Panc1 (cell line): ENCODE measurements at regions not wholly inside any gene's neighbourhood (a gene's known extent, or its start where the extent isn't known, plus 50 kb on each side); places are given as distances from the start of the nearest gene placed in this dataset.

Source experiments
- ATAC-seq: fragments of 200-7000 bp; cut with Tn5 transposase; 2 replicates; pipeline ENCODE4 v1.9.1; 2020; ENCODE audit warnings: mild to moderate bottlenecking, moderate library complexity
- BruUV-seq: library from RNA; stranded (reverse); fragments of 400-500 nt; replicated peaks from 2 replicates; lab custom pipeline; 2021; lab: Mats Ljungman, UMichigan
- CTCF ChIA-PET: fragments of 300-600 bp; sonication (Branson Sonifier 250); formaldehyde crosslinking; loops from one replicate; lab custom pipeline; 2022; ENCODE audit warnings: antibody characterized with exemption; lab: Charles Lee
- POLR2A ChIA-PET: fragments of 300-600 bp; sonication (Branson Sonifier 250); formaldehyde crosslinking; loops from one replicate; lab custom pipeline; 2022; ENCODE audit warnings: antibody characterized with exemption; lab: Charles Lee
- DNase-seq: peaks from one replicate; pipeline ENCODE4 v3.0.0-alpha.2; 2010; ENCODE audit warnings: low read depth, low spot score
- H3K27ac ChIP-seq: 2 replicates; pipeline ENCODE4 v1.5.1; 2011; ENCODE audit warnings: mild to moderate bottlenecking, low read length, inconsistent platforms
- H3K27me3 ChIP-seq: fragments of 200-500 bp; sonication (Bioruptor generic); 2 replicates; pipeline ENCODE4 v1.6.0; 2014; ENCODE audit warnings: low read length, inconsistent platforms; ENCODE audit not compliant: control insufficient read depth, insufficient read depth
- H3K36me3 ChIP-seq: fragments of 200-500 bp; sonication (Bioruptor generic); 2 replicates; pipeline ENCODE4 v1.5.1; 2014; ENCODE audit warnings: inconsistent platforms, mild to moderate bottlenecking, low read length, moderate library complexity; ENCODE audit not compliant: control insufficient read depth, insufficient read depth
- H3K4me1 ChIP-seq: 2 replicates; pipeline ENCODE4 v1.5.1; 2011; ENCODE audit warnings: inconsistent platforms, mild to moderate bottlenecking, low read length, moderate library complexity; ENCODE audit not compliant: control insufficient read depth, insufficient read depth
- H3K4me3 ChIP-seq, 2 experiments: 2 replicates each; pipeline ENCODE4 v1.5.1; 2011 to 2012; ENCODE audit warnings: low read depth in 2 of 2, low read length in 2 of 2, mild to moderate bottlenecking in 2 of 2, inconsistent platforms in 1 of 2, moderate library complexity in 1 of 2
- H3K9me3 ChIP-seq: fragments of 200-500 bp; sonication (Bioruptor generic); 2 replicates; pipeline ENCODE4 v1.5.1; 2014; ENCODE audit warnings: low read depth, mild to moderate bottlenecking, inconsistent platforms, low read length, moderate library complexity; ENCODE audit not compliant: control insufficient read depth, insufficient read depth
- CTCF ChIP-seq: fragments of 450-650 bp; IDR thresholded peaks from 2 replicates; pipeline ENCODE4 v1.5.1; 2017; ENCODE audit warnings: mild to moderate bottlenecking
- POLR2AphosphoS5 ChIP-seq: IDR thresholded peaks from 2 replicates; pipeline ENCODE4 v1.6.1; 2012; ENCODE audit warnings: mild to moderate bottlenecking, low read depth, low read length, moderate library complexity
- REST ChIP-seq, 2 experiments: IDR thresholded peaks; 2 replicates each; pipeline ENCODE4 v1.6.1; 2011 to 2012; ENCODE audit warnings: low read depth in 2 of 2, control low read depth in 1 of 2, low read length in 1 of 2, mild to moderate bottlenecking in 1 of 2, moderate library complexity in 1 of 2; ENCODE audit not compliant: insufficient read depth in 1 of 2
- SIN3A ChIP-seq: IDR thresholded peaks from 2 replicates; pipeline ENCODE4 v1.6.1; 2012; ENCODE audit warnings: low read depth, mild to moderate bottlenecking, low read length, moderate library complexity, borderline replicate concordance; ENCODE audit not compliant: insufficient read depth
- TCF7L2 ChIP-seq: IDR thresholded peaks from 2 replicates; pipeline ENCODE4 v1.6.1; 2011; ENCODE audit warnings: mild to moderate bottlenecking, low read depth, low read length, inconsistent platforms
- in situ Hi-C: cut with HindIII; loops from 2 replicates; pipeline ENCODE4 v1.10.0; 2016; ENCODE audit warnings: low sequenced_read_pairs, low pct_unique_long_range_greater_than_20kb
- intact Hi-C: fragments of 100-400 bp; cut with micrococcal nuclease; formaldehyde crosslinking; loops from one replicate; pipeline ENCODE4 v1.10.0; 2022; ENCODE audit not compliant: unreplicated experiment

GRCh38 chr20:50274570-50275430 is 84.2 kb downstream of the CEBPB start:
- BruUV-seq, result no TSS peak
- Histone ChIP-seq H3K4me1 (peaks cover 10% of the 10 kb centered on the region), H3K27me3 (no peaks in the 10 kb centered on the region), H3K27ac (no peak overlapping the region), H3K36me3 (no peaks in the 10 kb centered on the region), H3K9me3 (no peaks in the 10 kb centered on the region), H3K4me3 (no peak overlapping the region)
- ATAC-seq, result no peak
- intact Hi-C loops (no loop called here), in situ Hi-C loops (no loop called here)
- no peak for DNase-seq
- TF ChIP-seq POLR2AphosphoS5 (no peak), SIN3A (no peak), REST (IDR thresholded peaks at IDR 0.05; ENCODE audit: insufficient read depth in 1 of 2, low read depth in 2 of 2, low read length in 1 of 2) (no peak), TCF7L2 (no peak), CTCF (no peak)
- POLR2A ChIA-PET, result no interaction called here
- CTCF ChIA-PET, result interaction anchor here (0.5 kb wide), 1 partner anchor 101 kb away, joined by 3 read pairs; no protein-coding TSS in a partner anchor

- intact Hi-C loops, result no loop called here
- ChIA-PET POLR2A (no interaction called here), CTCF (no interaction called here)
- no peak for ATAC-seq
- no TSS peak for BruUV-seq
- no peaks in the 10 kb centered on the region for H3K27me3 ChIP-seq
- no peak for DNase-seq
- no peak for TF ChIP-seq SIN3A
- no peak for TF ChIP-seq CTCF
- TF ChIP-seq REST (IDR thresholded peaks at IDR 0.05; ENCODE audit: insufficient read depth in 1 of 2, low read depth in 2 of 2, low read length in 1 of 2), result no peak
- TF ChIP-seq POLR2AphosphoS5, result no peak
- TF ChIP-seq TCF7L2, result no peak
- no peaks in the 10 kb centered on the region for H3K36me3 ChIP-seq
- in situ Hi-C loops, result no loop called here
- H3K4me1 ChIP-seq, result peaks cover 10% of the 10 kb centered on the region
- no peak overlapping the region for H3K27ac ChIP-seq
- no peaks in the 10 kb centered on the region for H3K9me3 ChIP-seq
- H3K4me3 ChIP-seq, result no peak overlapping the region
Measured at GRCh38 chr20:50276119-50277063, 85.8 kb downstream of the CEBPB start.
